ENCODE measurements at regions not wholly inside any gene's neighbourhood (a gene's known extent, or its start where the extent isn't known, plus 50 kb on each side); places are given as distances from the start of the nearest gene placed in this dataset.
"Not testable (repeated sequence)": the region's sequence is repeated elsewhere in the genome, so short reads cannot be mapped to it uniquely, and the experiment has no call there.

- no peak for DNase-seq (ENCODE audit: low spot score)
Measured at GRCh38 chr16:49940464-49941224, 84.4 kb upstream of the CNEP1R1 start.

- no peak for DNase-seq (ENCODE audit: low spot score)
Measured at GRCh38 chr16:49944221-49944620, 80.8 kb upstream of the CNEP1R1 start.

DNA sequence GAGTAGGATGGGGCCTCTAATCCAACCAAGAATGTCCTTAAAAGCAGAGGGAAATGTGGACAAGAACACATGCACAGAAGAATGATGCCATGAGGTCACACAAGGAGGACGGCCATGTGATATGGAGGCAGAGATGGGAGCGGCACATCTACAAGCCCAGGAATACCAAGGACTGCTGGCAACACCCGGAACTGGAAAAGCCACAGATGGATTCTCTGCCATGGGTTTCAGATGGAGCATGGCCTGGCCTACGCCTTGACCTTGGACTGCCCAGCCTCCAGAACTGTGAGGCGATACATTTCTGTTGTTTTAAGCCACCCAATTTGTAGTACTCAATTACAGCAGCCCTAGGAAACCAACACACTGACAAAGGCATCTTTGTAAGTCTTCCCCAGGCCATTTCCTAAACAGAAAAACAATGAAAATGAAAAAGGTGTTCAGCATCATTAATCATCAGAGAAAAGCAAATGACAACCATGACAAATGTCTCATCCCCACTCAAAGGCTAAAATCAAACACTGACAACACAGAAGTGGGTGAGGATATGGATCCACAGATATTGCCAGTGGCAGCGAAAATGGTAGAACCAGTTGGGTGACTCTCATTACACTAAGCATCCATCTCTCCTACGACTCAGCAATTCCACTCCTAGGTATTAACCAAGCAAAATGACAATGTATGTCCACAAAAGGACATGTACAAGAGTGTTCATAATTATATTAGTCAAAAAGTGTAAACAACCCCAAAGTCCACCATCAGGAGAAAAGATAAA is 76.9 kb upstream of the CNEP1R1 start:
- DNase-seq (ENCODE audit: low spot score) = no peak

GRCh38 chr16:49951574-49952195 is 73.3 kb upstream of the CNEP1R1 start:
- no peak for DNase-seq (ENCODE audit: low spot score)

- no peak for DNase-seq (ENCODE audit: low spot score)
Measured at GRCh38 chr16:49952386-49952785, 72.6 kb upstream of the CNEP1R1 start.

DNA sequence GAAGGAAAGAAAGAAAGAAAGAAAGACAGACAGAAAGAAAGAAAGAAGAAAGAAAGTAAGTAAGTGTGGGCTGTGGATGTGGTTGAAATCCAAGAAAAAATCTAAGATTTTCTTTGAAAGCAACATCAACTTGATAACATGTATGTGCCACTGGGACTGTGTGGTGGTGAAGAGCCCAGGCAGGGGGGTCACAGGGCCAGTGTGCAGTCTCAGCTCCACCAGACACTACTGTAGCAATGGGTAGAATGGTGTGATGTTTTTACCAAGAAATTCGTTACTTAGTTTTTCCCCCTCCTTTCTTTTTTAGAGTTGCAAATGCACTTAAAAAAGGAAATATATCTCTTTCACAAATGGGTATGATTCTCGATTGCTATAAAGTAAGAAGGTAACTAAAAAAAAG is 71.9 kb upstream of the CNEP1R1 start:
- no peak for DNase-seq (ENCODE audit: low spot score)

GRCh38 chr16:49955858-49956257 is 69.2 kb upstream of the CNEP1R1 start:
- DNase-seq (ENCODE audit: low spot score) = no peak

DNA sequence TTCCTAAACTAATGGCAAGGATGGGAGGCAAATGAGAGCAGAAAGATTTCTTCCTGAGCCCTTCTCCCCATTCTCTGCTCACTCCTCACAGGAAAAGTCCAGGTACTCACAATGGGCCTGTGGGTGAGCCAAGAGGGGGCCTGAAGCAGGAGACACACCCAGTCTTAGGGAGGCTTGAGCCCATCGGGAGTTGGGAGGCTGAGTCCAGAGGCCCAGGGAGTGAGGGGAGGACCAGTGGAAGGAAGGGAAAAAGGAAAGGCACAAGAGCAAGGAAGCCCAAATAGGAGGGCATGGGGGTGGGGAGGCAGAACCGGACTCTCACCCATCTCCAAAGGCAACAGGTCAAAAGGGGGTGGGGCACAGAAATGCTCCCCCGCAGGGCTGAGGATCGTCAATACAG is 68.1 kb upstream of the CNEP1R1 start:
- DNase-seq (ENCODE audit: low spot score) = no peak

DNA sequence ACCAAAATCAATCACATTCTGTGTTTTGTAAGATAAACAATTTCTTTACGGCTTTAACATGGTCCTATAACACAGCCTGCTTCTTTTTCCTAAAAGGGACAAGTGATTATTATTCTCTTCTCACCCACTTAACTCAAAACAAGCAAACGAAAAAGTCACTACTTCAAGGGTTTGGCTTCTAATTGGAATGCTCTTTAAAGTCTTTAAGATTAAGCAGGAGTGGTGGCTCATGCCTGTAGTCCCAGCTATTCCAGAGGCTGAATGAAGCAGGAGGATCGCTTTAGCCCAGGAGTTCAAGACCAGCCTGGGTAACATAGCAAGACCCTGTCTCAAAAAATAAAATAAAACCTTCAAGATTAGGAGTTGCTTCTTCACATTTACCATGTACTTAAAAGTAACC is 66.6 kb upstream of the CNEP1R1 start:
- no peak for DNase-seq (ENCODE audit: low spot score)

DNA sequence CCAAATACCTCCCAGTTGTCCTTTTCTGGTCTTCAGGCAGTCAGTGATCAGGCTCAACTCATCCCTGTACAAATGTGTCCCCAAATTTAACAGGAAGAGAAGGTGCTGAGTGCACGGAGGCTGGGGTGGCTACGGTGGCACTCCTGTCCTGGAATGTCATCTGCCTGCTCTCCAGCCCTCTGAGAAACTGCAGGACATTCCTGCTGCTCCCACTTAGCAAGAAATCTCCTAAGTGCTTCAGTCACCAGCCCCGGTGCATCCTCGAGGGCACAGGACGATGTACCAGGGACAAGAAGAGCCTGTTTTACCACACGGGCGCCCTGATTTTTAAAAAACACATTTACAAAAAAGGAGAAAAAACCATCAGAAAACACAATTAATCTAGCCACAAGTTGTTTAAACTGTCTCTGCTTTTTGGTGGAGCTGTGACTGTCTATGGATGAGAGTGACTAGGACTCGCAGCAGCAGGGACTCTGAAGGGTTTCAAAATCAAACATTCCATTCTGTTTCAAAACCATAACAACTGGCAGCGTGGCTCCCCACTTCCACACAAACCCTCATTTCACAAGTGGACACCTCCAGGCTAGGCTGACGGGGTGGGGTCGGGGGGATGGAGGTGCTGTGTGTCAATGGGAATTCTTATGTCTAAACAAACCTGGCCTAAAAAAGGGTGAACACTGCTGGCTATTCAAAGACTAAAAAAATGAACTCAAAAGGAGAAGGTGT is 65.3 kb upstream of the CNEP1R1 start:
- no peak for DNase-seq (ENCODE audit: low spot score)

DNA sequence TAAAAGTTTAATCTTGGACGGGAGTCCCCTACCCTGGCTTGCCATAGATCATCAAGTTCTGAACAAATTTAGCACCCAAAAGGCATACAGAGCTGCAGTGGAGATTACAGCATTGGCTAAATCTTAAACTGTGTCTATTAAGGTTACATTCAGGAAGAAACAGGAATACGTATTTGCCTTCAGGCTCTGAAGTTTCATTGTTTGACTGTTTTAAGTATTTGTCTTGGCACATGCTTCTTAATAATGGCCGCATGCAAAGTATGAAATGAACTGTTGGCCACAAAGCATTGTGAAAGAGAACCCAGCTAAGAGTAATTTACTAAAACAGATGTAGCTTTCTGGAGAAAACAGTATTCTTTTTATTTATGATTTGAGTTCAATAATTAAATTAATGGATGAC is 63.9 kb upstream of the CNEP1R1 start:
- DNase-seq (ENCODE audit: low spot score) = no peak

DNA sequence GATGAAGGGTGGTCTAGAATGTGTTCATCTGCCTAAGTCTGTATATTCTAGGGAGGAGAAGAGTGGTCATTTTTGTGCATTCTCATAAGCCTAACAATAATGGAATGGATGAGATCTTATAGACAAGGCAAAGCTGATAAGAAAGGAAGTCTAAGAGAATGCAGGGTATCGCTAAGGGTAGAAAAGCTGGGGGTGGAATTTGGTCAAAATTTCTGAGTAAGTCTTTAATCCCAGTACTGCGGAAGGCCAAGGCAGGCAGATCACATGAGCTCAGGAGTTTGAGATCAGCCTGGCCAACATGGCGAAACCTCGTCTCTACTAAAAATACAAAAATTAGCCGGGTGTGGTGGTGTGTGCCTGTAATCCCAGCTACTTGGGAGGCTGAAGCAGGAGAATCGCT is 62.5 kb upstream of the CNEP1R1 start:
- DNase-seq (ENCODE audit: low spot score) = not testable (repeated sequence)

DNA sequence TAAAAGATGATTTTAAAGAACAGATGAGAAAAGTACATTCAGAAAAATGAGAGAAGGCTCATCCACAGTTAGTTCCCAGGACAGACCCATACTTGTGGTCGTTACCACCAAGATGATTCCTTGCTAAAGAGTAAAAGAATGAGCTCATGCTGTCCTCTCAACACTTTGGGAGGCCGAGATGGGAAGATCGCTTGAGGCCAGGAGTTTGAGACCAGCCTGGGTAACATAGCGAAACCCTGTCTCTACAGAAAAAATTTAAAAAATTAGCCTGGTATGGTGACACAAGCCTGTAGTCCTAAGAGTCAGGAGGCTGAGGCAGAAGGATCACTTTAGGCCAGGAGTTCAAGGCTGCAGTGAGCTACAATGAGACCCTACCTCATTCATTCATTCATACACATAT is 60.7 kb upstream of the CNEP1R1 start:
- DNase-seq (ENCODE audit: low spot score) = no peak

DNA sequence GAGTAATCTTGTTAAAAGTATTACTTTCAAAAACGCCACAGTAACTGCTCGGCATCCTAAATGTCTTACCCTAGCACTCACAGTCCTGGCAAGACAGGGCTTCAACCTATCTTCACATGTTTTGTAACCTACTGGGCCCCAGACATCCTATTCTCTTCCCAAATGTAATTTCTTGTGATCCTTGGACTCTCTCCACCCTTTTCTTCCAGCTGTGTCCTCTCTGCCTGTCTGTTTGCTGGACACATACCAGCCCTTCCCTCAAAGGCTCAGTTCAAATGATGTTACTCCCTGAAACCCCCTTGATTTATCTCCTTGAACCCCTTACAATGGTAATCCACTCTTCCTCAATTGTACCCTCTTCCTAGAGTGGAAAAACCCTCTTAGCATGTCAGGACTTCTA is 60.1 kb upstream of the CNEP1R1 start:
- DNase-seq (ENCODE audit: low spot score) = no peak

DNA sequence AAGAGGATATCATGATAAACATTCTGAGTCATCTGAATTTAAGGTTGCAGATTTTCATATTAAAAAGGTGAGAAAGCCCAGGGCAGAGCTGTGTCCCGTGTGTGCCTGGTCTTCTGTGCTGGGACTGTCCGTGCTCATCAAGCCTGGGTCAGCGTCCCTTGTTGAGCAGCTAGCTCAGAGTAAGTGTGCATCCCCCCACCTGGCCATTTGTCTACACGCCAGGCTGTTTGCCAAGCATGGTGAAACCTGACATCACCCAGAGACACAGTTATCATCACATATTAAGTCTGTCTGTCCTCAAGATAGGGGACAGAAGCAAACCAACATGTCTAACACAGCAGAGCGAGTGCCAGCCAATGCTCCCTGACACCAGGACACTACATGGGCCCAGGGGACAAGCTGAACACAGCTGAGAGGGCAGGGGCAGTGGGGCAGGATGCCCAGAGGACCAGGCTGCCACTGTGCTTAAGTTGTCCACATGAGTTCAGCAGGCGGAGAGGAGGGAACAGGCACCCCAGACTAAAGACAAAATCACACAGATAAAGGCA is 57.9 kb upstream of the CNEP1R1 start:
- DNase-seq (ENCODE audit: low spot score) = no peak

DNA sequence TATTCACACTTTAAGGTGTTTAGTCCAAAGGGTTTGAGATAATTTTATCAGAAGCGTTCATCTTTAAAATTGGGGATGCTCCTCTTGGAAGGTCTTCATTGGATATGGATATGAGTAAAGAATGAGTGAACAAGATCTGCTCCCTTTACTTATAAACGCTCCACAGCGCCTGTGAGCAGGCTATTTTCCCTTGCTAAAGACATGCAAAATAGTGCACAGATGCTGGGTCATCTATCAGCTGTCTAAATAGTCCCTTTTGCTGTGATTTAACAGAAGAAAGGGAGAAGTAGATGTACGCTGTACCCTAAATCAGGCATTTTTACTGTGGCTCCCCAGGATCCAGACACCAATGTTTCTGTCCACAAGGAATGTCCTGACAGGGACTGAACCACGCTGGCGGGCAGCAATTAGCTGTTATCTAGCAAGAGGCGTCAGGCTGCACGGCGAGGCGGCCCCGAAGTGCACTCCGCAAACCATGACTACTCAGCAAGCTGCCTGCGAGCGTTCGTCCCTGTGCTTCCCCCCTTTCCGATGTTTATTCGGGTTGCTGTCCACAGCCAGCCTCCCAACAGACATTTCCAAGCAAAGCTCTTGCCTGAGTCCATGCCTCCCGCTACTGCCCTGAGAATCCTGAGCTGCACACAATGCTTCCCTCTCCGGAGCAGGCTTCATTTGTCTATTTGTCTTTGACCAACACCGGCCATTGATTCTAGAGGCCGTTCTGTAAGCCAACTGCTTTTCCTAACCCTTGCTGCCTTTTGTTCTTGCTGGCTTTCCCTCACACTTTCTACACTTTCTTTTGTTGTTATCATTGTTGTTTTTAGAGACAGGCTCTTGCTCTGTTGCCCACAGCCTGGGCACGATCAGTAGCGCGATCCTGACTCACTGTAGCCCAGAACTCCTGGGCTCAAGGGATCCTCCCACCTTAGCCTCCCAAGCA is 55.7 kb upstream of the CNEP1R1 start:
- DNase-seq (ENCODE audit: low spot score) = no peak

DNA sequence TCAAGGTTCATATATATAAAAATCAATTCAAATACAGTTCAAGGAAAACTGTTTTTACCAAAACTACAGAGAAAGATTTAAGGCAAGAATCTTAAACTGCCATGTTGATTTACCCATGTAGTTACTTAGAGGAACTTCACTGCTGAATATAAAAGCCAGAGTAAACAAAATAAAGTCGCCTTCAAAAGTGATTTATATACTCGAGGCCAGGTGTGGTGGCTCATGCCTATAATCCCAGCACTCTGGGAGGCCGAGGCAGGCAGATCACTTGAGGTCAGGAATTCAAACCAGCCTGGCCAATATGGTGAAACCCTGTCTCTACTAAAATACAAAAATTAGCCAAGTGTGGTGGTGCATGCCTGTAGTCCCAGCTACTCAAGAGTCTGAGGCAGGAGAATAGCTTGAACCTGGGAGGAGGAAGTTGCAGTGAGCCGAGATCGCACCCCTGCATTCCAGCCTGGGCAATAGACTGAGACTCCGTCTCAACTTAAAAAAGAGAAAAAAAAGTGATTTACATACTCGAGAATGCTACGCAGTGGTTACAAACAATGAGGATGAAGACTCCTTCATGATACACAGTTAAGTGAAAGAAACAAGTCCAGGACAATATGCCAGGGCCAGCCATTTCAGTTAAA is 54.1 kb upstream of the CNEP1R1 start:
- no peak for DNase-seq (ENCODE audit: low spot score)

DNA sequence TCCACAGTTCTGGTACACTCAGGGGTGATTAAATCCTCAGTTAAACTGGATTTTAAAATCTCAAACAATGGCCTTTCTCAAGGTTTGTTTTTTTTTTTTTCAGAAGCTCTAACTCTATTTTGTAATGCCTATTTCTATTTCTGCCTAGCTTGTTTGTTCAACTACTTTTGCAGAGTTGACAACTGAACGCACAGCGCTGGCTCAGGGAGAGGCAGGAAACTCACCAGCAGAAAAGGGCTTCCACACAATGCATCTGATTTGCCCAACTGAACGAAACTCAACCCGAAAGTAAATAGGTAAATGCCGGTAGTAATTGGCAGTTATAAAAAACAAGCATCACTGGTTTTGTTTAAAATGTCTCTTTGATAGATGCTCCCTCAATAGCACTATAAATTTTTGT is 52.7 kb upstream of the CNEP1R1 start:
- DNase-seq (ENCODE audit: low spot score) = no peak

DNA sequence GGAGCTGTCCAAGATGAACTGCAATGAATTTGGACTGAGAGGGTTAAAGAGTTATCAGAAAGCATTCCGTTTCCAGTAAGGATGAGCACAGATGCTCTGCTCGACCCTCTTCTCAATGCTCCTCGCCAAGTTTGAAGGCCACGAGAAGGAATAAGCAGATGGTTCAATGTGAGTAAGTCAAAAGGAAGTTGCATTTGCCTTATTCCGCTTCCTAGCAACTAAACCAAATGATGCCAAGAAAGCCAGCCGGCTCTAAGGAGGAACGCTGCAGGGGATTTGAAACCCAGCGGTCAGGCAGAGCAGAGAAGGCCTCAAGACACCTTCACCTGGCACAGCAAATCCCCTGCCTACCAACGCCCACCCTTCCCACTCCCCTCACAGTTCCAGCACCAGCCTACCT is 52.1 kb upstream of the CNEP1R1 start:
- DNase-seq (ENCODE audit: low spot score) = no peak

Data from hepatic stellate cell (primary cell).